ENCODE measurements at regions not wholly inside any gene's neighbourhood (a gene's known extent, or its start where the extent isn't known, plus 50 kb on each side); places are given as distances from the start of the nearest gene placed in this dataset.
A peak's percentile ranks its signal among the peaks of the same experiment; 100 is the strongest.

DNA sequence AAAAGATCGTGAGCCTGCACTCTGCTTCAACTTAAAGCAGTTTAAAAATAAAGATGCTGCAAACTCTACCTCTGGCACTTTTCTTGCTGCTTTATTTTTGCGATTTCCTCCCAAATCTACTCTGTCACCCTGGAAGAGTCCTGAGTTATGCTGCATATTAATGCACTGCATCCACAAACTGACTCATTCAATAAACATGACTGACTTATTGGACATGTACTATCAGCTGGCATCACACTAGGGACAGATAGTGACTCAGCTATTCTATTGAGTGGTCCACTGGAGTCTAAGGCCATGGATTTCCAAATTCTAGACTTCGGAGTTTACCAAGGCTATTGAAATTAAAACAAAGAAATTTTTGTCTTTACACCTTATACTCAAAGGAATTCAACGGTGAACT, 90.7 kb upstream of the PTPRR start:
- no peak overlapping the region for H3K27ac ChIP-seq
- TF ChIP-seq, protein P1, sequence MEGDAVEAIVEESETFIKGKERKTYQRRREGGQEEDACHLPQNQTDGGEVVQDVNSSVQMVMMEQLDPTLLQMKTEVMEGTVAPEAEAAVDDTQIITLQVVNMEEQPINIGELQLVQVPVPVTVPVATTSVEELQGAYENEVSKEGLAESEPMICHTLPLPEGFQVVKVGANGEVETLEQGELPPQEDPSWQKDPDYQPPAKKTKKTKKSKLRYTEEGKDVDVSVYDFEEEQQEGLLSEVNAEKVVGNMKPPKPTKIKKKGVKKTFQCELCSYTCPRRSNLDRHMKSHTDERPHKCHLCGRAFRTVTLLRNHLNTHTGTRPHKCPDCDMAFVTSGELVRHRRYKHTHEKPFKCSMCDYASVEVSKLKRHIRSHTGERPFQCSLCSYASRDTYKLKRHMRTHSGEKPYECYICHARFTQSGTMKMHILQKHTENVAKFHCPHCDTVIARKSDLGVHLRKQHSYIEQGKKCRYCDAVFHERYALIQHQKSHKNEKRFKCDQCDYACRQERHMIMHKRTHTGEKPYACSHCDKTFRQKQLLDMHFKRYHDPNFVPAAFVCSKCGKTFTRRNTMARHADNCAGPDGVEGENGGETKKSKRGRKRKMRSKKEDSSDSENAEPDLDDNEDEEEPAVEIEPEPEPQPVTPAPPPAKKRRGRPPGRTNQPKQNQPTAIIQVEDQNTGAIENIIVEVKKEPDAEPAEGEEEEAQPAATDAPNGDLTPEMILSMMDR (conservative IDR thresholded peaks at IDR 0.05): no peak

DNA sequence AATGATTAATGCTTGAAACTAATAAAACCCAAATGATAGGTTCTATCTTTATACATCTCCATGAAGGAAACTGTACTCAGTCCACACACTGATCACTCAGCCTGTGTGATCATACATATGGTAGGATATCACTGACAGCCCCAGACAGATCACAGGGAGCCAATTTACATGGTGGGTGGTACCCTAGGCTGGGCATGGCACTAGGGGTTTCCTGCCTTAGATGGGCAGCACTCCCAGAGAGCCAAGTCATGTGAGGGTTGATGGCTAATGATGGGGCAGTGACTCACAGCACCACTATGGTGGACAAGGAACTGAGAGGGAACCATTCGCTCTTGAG, 89.6 kb upstream of the PTPRR start:
- peak overlapping the region; percentile 33 for H3K27ac ChIP-seq
- TF ChIP-seq, protein P1 (conservative IDR thresholded peaks at IDR 0.05): no peak

DNA sequence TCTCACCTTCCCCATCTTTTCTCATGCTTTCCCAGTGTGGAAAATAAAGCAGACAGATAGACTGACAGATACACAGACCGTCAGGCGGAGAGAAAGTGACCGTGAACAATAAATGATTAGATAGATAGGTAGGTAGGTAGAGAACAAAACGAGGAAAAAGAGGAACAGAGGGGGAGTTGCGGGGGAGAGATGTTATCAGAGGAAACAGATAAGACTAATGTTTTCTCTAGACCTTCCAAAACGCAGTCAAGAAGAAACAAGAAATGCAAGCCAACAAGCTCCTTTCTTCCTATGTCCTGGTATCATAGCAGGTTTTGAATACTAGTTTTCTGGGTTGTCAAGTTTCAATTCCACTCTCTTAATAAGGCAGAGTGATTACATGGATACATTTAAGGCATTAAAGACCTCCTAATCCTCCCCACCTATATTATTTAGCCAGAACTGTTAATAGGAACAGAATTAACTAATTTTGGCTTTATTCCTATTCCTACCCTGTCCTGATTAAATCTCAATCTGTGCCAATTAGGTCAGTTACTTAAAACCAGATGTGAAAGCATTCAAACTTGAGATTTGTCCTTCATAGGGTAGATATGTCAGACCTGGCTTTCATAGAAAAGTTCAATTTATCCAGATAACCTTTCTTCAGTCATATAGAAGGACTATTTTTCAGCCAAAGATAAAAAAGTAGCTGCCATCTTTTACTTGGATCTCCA, 89.0 kb upstream of the PTPRR start:
- TF ChIP-seq, protein P1 (conservative IDR thresholded peaks at IDR 0.05): no peak
- peak overlapping the region; percentile 33 for H3K27ac ChIP-seq

DNA sequence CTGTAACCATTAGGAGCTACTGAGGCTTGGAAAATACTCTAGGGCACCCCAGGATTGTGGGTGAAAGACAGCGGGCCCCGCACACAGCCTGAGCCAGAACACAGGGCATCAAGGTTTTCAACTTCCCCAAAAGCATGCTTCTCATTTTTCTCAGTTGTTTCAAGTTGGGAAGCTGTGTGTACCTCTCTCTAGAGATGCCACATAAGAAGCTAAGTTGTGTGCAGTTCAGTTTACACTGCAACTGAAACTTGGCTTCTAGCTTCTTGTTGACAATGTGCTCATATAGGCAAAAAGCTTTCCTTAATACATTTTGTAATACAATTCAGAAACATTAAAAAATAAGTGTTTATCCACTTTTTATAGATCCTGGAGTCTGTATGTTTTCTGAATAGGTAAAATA, 88.1 kb upstream of the PTPRR start:
- H3K27ac ChIP-seq: peak overlapping the region; percentile 33; the same call in 1 of the 2 replicates
- TF ChIP-seq, protein P1 (conservative IDR thresholded peaks at IDR 0.05): no peak

DNA sequence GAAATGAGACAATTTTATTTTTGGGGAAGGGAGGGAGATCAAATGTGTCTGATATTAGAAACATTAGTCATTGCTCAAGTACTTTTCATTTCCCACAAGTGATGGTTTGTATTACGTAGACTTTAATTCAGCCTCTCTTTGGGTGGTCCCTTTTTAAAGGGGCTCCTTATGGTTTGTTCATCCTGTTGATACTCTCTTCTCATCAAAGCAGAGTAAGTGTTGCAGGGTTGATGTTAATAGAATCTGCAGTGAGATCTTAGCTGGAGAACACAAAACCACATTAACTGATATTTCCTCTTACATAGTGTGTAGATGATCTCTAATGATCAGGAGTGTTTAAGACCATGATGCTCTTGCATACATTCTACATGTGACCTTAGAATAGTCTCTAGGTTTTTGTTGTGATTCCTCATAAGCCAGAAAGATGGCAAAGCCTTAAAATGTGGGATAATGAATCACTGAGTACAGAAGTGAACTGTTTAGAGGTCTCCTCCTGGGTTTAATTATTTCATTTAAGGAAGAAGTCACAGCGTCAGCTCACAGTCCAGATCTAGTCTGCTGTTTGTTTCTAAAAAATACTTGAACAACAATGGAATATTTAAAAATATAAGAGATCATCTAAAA, 87.4 kb upstream of the PTPRR start:
- no peak overlapping the region for H3K27ac ChIP-seq
- TF ChIP-seq, protein P1 (conservative IDR thresholded peaks at IDR 0.05): no peak

DNA sequence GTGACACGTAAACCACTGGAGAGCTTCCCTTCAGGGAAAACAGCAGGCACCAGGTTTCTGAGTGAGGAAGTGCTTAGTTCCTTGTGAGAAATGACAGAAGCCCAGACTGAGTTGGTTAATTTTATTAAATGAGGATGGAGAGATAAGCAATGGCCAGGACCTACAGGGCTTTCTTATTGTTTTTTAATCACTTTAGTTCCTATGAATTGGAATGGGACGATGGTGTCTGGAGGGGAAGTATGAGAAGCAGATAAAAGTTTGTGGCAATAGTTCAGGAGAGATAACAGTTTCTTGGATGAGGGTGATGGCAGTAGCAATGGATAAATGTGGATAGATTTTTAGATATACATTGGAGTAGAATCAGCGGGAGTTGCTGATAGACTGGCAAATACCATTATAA, 86.5 kb upstream of the PTPRR start:
- no peak overlapping the region for H3K27ac ChIP-seq

DNA sequence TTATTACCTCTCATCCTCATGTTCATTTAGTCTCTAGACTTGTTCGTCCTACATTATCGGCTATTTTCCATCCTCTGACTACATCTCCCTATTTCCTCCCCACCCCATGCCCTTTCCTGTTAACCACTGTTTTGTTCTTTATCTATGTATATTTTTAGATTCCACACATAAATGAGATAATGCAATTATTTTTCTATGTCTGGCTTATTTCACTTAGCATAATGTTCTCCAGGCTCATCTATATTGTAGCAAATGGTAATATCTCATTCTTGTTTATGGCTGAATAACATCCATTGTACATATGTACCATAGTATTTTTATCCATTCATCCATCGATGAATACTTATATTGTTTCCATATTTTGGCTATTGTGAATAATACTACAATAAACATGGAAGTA, 84.6 kb upstream of the PTPRR start:
- TF ChIP-seq, protein P1 (conservative IDR thresholded peaks at IDR 0.05): no peak
- no peak overlapping the region for H3K27ac ChIP-seq

More for the DNA sequence above, 86.5 kb upstream of the PTPRR start:
- TF ChIP-seq, protein P1 (conservative IDR thresholded peaks at IDR 0.05): no peak
